Keratinocyte (primary cell): ENCODE measurements at regions not wholly inside any gene's neighbourhood (a gene's known extent, or its start where the extent isn't known, plus 50 kb on each side); places are given as distances from the start of the nearest gene placed in this dataset.

Experiments
- DNase-seq: peaks from one replicate; pipeline ENCODE4 v3.0.0-alpha.2; 2011; ENCODE audit warnings: low read depth, missing footprints, low spot score
- FAIRE-seq: peaks from 2 replicates; lab custom pipeline; 2011; peaks lifted over from hg19 to GRCh38; lab: Jason Lieb, UNC
- H2AFZ ChIP-seq: 2 replicates; pipeline ENCODE4 v1.6.0; 2012; ENCODE audit warnings: low read length, control low read depth, inconsistent platforms; ENCODE audit not compliant: control insufficient read depth
- H3K27ac ChIP-seq: 2 replicates; pipeline ENCODE4 v1.5.1; 2011; ENCODE audit warnings: low read length; ENCODE audit not compliant: control insufficient read depth, insufficient read depth
- H3K27me3 ChIP-seq: 3 replicates; pipeline ENCODE4 v1.6.0; 2011; ENCODE audit warnings: low read length; ENCODE audit not compliant: control insufficient read depth, insufficient read depth; ENCODE audit errors: extremely low read depth
- H3K36me3 ChIP-seq, 2 experiments: 2 replicates in 1 of 2; 3 replicates in 1 of 2; pipeline ENCODE4 v1.5.1; 2011; ENCODE audit warnings: low read length in 2 of 2, mild to moderate bottlenecking in 1 of 2; ENCODE audit not compliant: control insufficient read depth in 2 of 2, insufficient read depth in 2 of 2; ENCODE audit errors: extremely low read depth in 1 of 2
- H3K4me1 ChIP-seq: 3 replicates; pipeline ENCODE4 v1.5.1; 2011; ENCODE audit warnings: low read length; ENCODE audit not compliant: control insufficient read depth, insufficient read depth; ENCODE audit errors: extremely low read depth
- H3K4me2 ChIP-seq: 3 replicates; pipeline ENCODE4 v1.6.0; 2011; ENCODE audit warnings: low read depth, low read length; ENCODE audit not compliant: control insufficient read depth, insufficient read depth; ENCODE audit errors: extremely low read depth
- H3K4me3 ChIP-seq, 3 experiments: fragments of 200-600 bp in 1 of 3; sonication (generic) in 1 of 3; 2 replicates in 2 of 3; 3 replicates in 1 of 3; pipeline ENCODE4 v1.5.1; 2011 to 2016; ENCODE audit warnings: low read length in 3 of 3, mild to moderate bottlenecking in 3 of 3, control low read depth in 2 of 3, inconsistent platforms in 1 of 3, low read depth in 1 of 3, mixed read lengths in 1 of 3, mixed run types in 1 of 3, moderate library complexity in 1 of 3; ENCODE audit not compliant: control insufficient read depth in 2 of 3, insufficient read depth in 2 of 3; ENCODE audit errors: extremely low read depth in 1 of 3
- H3K79me2 ChIP-seq: 2 replicates; pipeline ENCODE4 v1.6.0; 2012; ENCODE audit warnings: low read length; ENCODE audit not compliant: control insufficient read depth, insufficient read depth
- H3K9ac ChIP-seq: 3 replicates; pipeline ENCODE4 v1.6.0; 2011; ENCODE audit warnings: low read length; ENCODE audit not compliant: control insufficient read depth, insufficient read depth; ENCODE audit errors: extremely low read depth
- H3K9me1 ChIP-seq: 3 replicates; pipeline ENCODE4 v1.6.0; 2011; ENCODE audit warnings: low read length; ENCODE audit not compliant: control insufficient read depth, insufficient read depth; ENCODE audit errors: extremely low read depth
- H3K9me3 ChIP-seq: 2 replicates; pipeline ENCODE4 v1.5.1; 2012; ENCODE audit warnings: low read depth, low read length; ENCODE audit not compliant: control insufficient read depth
- H4K20me1 ChIP-seq: 3 replicates; pipeline ENCODE4 v1.6.0; 2011; ENCODE audit warnings: low read length; ENCODE audit not compliant: control insufficient read depth, insufficient read depth; ENCODE audit errors: extremely low read depth
- EZH2 ChIP-seq: IDR thresholded peaks from one replicate; pipeline ENCODE4 v1.6.1; 2012; ENCODE audit warnings: inconsistent platforms, mild to moderate bottlenecking, low read length, moderate library complexity
- dilution Hi-C: fragments of 300-500 bp; cut with MboI; formaldehyde crosslinking; loops from one replicate; pipeline ENCODE4 v1.7.0; 2020; ENCODE audit warnings: low sequenced_read_pairs; ENCODE audit not compliant: extremely low pct_ligation_motif_present
- TF ChIP-seq, protein P1 (sequence below), 3 experiments: IDR thresholded peaks in 1 of 3; conservative IDR thresholded peaks in 1 of 3; optimal IDR thresholded peaks in 1 of 3; 2 replicates in 2 of 3; 3 replicates in 1 of 3; pipeline versions ENCODE3 to v1.5.1; 2011; ENCODE audit warnings: low read length in 3 of 3, mild to moderate bottlenecking in 3 of 3, moderate library complexity in 2 of 3, control low read depth in 1 of 3, inconsistent platforms in 1 of 3; ENCODE audit not compliant: insufficient read depth in 2 of 3; ENCODE audit errors: extremely low read depth in 1 of 3

DNA sequence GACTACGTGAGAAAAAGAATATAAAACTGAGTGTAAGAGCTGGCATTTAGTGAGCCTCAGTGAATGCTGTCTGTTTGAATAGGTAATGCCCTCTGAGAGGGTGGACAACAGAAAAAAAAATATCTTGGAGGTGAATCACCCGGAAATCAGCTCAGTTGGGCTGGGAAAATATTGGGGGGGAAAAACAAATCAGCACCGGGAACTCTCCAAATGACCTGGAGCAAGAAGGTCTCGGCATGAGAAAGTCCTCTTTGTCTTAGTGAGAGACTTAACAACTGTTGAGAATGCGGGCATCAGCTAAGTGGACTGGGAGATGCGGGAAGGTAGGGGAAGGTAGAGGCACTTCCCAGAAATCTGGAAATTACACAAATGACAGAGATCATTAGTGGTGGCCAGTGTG lies 109.4 kb upstream of the POU3F3 start:
- dilution Hi-C loops: no loop called here
- no peaks in the 10 kb centered on the region for H3K36me3 ChIP-seq
- H3K4me3 ChIP-seq: no peak overlapping the region
- no peaks in the 10 kb centered on the region for H3K27me3 ChIP-seq
- DNase-seq (no peak), FAIRE-seq (no peak)
- no peak overlapping the region for H2AFZ ChIP-seq
- H3K9me1 ChIP-seq: no peaks in the 10 kb centered on the region
- H3K4me1 ChIP-seq: no peaks in the 10 kb centered on the region
- no peaks in the 10 kb centered on the region for H3K79me2 ChIP-seq
- H3K4me2 ChIP-seq: no peak overlapping the region
- no peaks in the 10 kb centered on the region for H4K20me1 ChIP-seq
- no peaks in the 10 kb centered on the region for H3K9me3 ChIP-seq
- no peak overlapping the region for H3K27ac ChIP-seq
- TF ChIP-seq, protein P1, sequence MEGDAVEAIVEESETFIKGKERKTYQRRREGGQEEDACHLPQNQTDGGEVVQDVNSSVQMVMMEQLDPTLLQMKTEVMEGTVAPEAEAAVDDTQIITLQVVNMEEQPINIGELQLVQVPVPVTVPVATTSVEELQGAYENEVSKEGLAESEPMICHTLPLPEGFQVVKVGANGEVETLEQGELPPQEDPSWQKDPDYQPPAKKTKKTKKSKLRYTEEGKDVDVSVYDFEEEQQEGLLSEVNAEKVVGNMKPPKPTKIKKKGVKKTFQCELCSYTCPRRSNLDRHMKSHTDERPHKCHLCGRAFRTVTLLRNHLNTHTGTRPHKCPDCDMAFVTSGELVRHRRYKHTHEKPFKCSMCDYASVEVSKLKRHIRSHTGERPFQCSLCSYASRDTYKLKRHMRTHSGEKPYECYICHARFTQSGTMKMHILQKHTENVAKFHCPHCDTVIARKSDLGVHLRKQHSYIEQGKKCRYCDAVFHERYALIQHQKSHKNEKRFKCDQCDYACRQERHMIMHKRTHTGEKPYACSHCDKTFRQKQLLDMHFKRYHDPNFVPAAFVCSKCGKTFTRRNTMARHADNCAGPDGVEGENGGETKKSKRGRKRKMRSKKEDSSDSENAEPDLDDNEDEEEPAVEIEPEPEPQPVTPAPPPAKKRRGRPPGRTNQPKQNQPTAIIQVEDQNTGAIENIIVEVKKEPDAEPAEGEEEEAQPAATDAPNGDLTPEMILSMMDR (optimal IDR thresholded peaks at IDR 0.05 in 1 of 3, IDR thresholded peaks at IDR 0.05 in 1 of 3, conservative IDR thresholded peaks at IDR 0.05 in 1 of 3; ENCODE audit: extremely low read depth in 1 of 3, insufficient read depth in 2 of 3, low read length in 3 of 3): no peak
- TF ChIP-seq EZH2: no peak
- H3K9ac ChIP-seq: no peak overlapping the region

DNA sequence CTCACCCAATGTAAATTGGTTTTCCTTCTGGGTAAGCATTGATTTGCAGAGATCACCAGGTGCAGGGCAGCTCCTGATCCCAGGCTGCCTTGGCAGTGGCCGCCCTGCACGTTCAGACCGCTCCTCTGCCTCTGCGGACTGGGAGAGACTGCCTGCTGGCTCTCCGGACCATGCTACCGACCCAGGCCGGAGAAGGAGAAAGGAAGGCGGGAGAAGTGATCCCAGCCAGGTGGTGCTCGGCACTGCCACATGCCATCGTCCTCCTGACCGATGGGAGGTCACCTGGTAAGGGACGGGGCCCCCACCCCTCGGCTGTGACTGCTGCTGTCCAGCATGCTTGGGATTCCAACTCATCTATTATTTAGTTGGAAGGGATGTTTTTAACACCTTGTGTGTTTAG lies 108.1 kb upstream of the POU3F3 start:
- DNase-seq: no peak
- H4K20me1 ChIP-seq: no peaks in the 10 kb centered on the region

More for the DNA sequence above, 108.1 kb upstream of the POU3F3 start:
- TF ChIP-seq EZH2: no peak
- TF ChIP-seq, protein P1 (optimal IDR thresholded peaks at IDR 0.05 in 1 of 3, IDR thresholded peaks at IDR 0.05 in 1 of 3, conservative IDR thresholded peaks at IDR 0.05 in 1 of 3; ENCODE audit: extremely low read depth in 1 of 3, insufficient read depth in 2 of 3, low read length in 3 of 3): no peak
- Histone ChIP-seq H3K27me3 (no peaks in the 10 kb centered on the region), H2AFZ (no peak overlapping the region), H3K9me3 (no peaks in the 10 kb centered on the region), H3K36me3 (no peaks in the 10 kb centered on the region), H3K4me1 (no peaks in the 10 kb centered on the region), H3K27ac (no peak overlapping the region), H3K9ac (no peak overlapping the region), H3K79me2 (no peaks in the 10 kb centered on the region), H3K9me1 (no peaks in the 10 kb centered on the region), H3K4me3 (no peak overlapping the region), H3K4me2 (no peak overlapping the region)
- dilution Hi-C loops: no loop called here
- FAIRE-seq: no peak
